GM12891 (cell line): ENCODE measurements at regions not wholly inside any gene's neighbourhood (a gene's known extent, or its start where the extent isn't known, plus 50 kb on each side); places are given as distances from the start of the nearest gene placed in this dataset.

Experiments used
- PAX5 ChIP-seq: IDR thresholded peaks from 2 replicates; pipeline ENCODE4 v1.6.1; 2011; ENCODE audit warnings: low read length, moderate library complexity, mild to moderate bottlenecking; ENCODE audit not compliant: insufficient read depth, severe bottlenecking
- POLR2A ChIP-seq: IDR thresholded peaks from 2 replicates; pipeline ENCODE4 v1.6.1; 2011; ENCODE audit warnings: low read depth, low read length, control low read depth
- POLR2AphosphoS5 ChIP-seq: IDR thresholded peaks from 2 replicates; pipeline ENCODE4 v1.6.1; 2011; ENCODE audit warnings: low read depth, low read length, control low read depth
- POU2F2 ChIP-seq: IDR thresholded peaks from 2 replicates; pipeline ENCODE4 v1.6.1; 2011; ENCODE audit warnings: low read depth, mild to moderate bottlenecking, control low read depth, low read length, moderate library complexity
- SPI1 ChIP-seq: IDR thresholded peaks from 2 replicates; pipeline ENCODE4 v1.6.1; 2011; ENCODE audit warnings: low read depth, low read length, control low read depth
- TAF1 ChIP-seq: IDR thresholded peaks from 2 replicates; pipeline ENCODE4 v1.6.1; 2011; ENCODE audit warnings: low read depth, low read length, control low read depth

DNA sequence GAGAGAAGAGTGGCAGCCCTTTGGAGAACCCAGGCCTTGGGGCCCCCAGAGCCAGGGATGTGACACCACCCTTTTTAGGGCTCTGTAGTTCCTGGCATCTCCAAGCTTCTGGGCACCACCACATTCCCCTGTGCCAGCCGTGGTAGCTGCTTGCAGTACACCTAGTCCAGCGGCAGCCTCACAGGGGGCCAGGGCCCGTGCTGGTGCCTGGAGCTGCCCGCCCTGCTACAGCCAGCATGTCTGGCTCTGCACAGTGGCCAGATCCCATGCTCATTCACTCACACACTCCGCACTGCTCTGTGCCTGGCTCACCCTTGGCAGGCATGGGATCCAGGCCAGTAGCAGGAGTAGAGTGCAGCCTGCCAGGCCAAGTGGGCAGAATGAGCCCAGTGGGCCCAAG is 351.6 kb upstream of the TMCO5A start:
- no peak for TF ChIP-seq POLR2A
- TF ChIP-seq SPI1, result no peak
- TF ChIP-seq POLR2AphosphoS5, result no peak
- no peak for TF ChIP-seq TAF1
- TF ChIP-seq PAX5, result no peak
- no peak for TF ChIP-seq POU2F2
